Endodermal cell (in vitro differentiated cells): ENCODE measurements at regions not wholly inside any gene's neighbourhood (a gene's known extent, or its start where the extent isn't known, plus 50 kb on each side); places are given as distances from the start of the nearest gene placed in this dataset.

Experiments
- DNase-seq: peaks from one replicate; pipeline ENCODE4 v3.0.0-alpha.2; 2017
- H3K27ac ChIP-seq: 2 replicates; pipeline ENCODE4 v1.5.1; 2013; ENCODE audit warnings: mild to moderate bottlenecking, low read depth, low read length, moderate library complexity
- H3K27me3 ChIP-seq: 2 replicates; pipeline ENCODE4 v1.6.1; 2013; ENCODE audit warnings: mild to moderate bottlenecking, low read length, moderate library complexity; ENCODE audit not compliant: insufficient read depth, control insufficient read depth, poor library complexity, severe bottlenecking
- H3K36me3 ChIP-seq: 2 replicates; pipeline ENCODE4 v1.7.0; 2013; ENCODE audit warnings: mild to moderate bottlenecking, low read length, moderate library complexity; ENCODE audit not compliant: control insufficient read depth, insufficient read depth
- H3K4me1 ChIP-seq: one replicate; pipeline ENCODE4 v1.7.0; 2013; ENCODE audit warnings: low read length; ENCODE audit not compliant: control insufficient read depth, insufficient read depth
- H3K4me3 ChIP-seq: 2 replicates; pipeline ENCODE4 v1.5.1; 2013; ENCODE audit warnings: mild to moderate bottlenecking, low read length, moderate library complexity
- H3K9ac ChIP-seq: 2 replicates; pipeline ENCODE4 v1.6.1; 2013; ENCODE audit warnings: mild to moderate bottlenecking, low read length, moderate library complexity; ENCODE audit not compliant: poor library complexity, severe bottlenecking; ENCODE audit errors: extremely low read depth
- H3K9me3 ChIP-seq: 2 replicates; pipeline ENCODE4 v1.6.1; 2013; ENCODE audit warnings: mild to moderate bottlenecking, low read length, moderate library complexity; ENCODE audit not compliant: control insufficient read depth
- H3K27ac Mint-ChIP-seq: 2 replicates; pipeline ENCODE4 v1.8.0; 2020; ENCODE audit warnings: mixed read lengths
- H3K27me3 Mint-ChIP-seq: 2 replicates; pipeline ENCODE4 v1.8.0; 2021; ENCODE audit warnings: mild to moderate bottlenecking, mixed read lengths; ENCODE audit not compliant: insufficient read depth
- H3K36me3 Mint-ChIP-seq: 2 replicates; pipeline ENCODE4 v1.8.0; 2020; ENCODE audit warnings: low read depth, mixed read lengths
- H3K4me1 Mint-ChIP-seq: 2 replicates; pipeline ENCODE4 v1.8.0; 2020; ENCODE audit warnings: mixed read lengths
- H3K4me3 Mint-ChIP-seq: 2 replicates; pipeline ENCODE4 v1.8.0; 2020; ENCODE audit warnings: mild to moderate bottlenecking, moderate library complexity, mixed read lengths
- H3K9me3 Mint-ChIP-seq: 2 replicates; pipeline ENCODE4 v1.8.0; 2020; ENCODE audit warnings: mild to moderate bottlenecking, mixed read lengths
- WGBS, 2 experiments: methylation state at CpG; one replicate each; pipeline versions ENCODE4 v1.1.5 to v1.1.7; 2013; ENCODE audit warnings: missing lambda C conversion rate in 2 of 2, mixed read lengths in 1 of 2; ENCODE audit not compliant: insufficient coverage in 1 of 2, insufficient read length in 1 of 2; 5-methylcytosine and 5-hydroxymethylcytosine counted together
- TF ChIP-seq, protein P1 (sequence below): fragments of 200-600 bp; sonication (generic); conservative IDR thresholded peaks from 2 replicates; pipeline ENCODE4 v1.5.0; 2021; ENCODE audit warnings: antibody characterized with exemption, mild to moderate bottlenecking

DNA sequence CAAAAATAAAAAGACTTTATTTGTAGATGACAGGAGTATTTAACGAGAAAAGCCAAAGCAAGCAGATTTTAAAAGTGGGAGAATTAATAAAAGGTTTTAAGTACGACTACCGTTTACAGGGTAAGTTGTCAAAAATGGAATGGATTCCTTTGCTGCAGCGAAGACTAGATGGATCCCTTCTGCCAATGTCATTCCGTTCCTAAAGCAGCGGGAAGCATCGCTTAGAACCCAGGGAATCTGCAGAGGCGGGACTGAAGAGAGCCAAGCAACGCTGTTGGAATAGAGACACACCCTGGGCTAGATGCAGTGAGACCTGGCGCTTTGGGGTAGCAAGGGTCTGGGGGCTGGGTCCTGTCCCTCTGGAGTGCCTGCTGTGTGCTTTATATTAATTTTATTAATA lies 303.1 kb upstream of the MKI67 start:
- no peaks in the 10 kb centered on the region for H3K27me3 ChIP-seq
- Mint-ChIP-seq H3K4me3 (no peak overlapping the region), H3K4me1 (no peaks in the 10 kb centered on the region), H3K36me3 (no peaks in the 10 kb centered on the region), H3K27ac (no peak overlapping the region), H3K9me3 (no peaks in the 10 kb centered on the region), H3K27me3 (no peaks in the 10 kb centered on the region)
- H3K27ac ChIP-seq = no peak overlapping the region
- H3K4me1 ChIP-seq = no peaks in the 10 kb centered on the region
- H3K9me3 ChIP-seq = no peaks in the 10 kb centered on the region
- H3K4me3 ChIP-seq = no peak overlapping the region
- no peak overlapping the region for H3K9ac ChIP-seq
- WGBS, 2 experiments = 88 to 89% methylated on average over 8 to 10 of the region's 10 CpGs
- TF ChIP-seq, protein P1, sequence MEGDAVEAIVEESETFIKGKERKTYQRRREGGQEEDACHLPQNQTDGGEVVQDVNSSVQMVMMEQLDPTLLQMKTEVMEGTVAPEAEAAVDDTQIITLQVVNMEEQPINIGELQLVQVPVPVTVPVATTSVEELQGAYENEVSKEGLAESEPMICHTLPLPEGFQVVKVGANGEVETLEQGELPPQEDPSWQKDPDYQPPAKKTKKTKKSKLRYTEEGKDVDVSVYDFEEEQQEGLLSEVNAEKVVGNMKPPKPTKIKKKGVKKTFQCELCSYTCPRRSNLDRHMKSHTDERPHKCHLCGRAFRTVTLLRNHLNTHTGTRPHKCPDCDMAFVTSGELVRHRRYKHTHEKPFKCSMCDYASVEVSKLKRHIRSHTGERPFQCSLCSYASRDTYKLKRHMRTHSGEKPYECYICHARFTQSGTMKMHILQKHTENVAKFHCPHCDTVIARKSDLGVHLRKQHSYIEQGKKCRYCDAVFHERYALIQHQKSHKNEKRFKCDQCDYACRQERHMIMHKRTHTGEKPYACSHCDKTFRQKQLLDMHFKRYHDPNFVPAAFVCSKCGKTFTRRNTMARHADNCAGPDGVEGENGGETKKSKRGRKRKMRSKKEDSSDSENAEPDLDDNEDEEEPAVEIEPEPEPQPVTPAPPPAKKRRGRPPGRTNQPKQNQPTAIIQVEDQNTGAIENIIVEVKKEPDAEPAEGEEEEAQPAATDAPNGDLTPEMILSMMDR = no peak
- DNase-seq = no peak
- H3K36me3 ChIP-seq = no peaks in the 10 kb centered on the region

DNA sequence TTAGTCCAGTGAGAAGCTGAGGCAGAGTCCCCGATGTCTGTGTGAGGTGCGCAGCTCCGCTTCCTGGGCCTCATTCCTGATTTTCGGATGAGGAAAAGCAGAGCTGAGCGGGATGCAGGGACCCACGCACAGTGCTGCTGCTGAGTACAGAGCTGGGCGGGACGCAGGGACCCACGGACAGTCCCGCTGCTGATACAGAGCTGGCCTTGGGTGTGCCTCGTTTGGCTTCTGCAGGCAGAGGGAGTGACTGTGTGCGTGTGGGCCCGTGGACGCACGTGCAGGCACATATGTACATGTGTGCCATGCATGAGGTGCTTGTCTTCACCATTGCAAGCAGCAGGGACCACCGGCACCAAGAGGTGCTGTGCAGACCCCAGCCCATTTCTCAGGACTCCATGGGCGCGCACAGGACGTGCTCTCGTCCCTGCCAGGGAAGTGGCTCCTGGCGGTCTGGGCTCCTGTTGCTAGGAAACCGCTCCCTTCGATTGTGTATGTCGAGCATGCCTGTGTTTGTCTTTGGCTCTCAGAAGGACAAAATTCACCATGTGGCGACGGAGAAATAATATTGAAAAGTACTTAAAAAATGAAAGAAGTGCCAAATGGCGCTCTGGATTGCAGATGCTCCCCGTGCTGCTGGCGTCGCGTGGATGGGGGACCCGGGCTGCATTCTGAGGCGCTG lies 303.8 kb upstream of the MKI67 start:
- H3K27me3 ChIP-seq = no peaks in the 10 kb centered on the region
- no peak for DNase-seq
- no peak overlapping the region for H3K9ac ChIP-seq
- Mint-ChIP-seq H3K4me1 (no peaks in the 10 kb centered on the region), H3K4me3 (no peak overlapping the region), H3K27me3 (no peaks in the 10 kb centered on the region), H3K9me3 (no peaks in the 10 kb centered on the region), H3K27ac (no peak overlapping the region), H3K36me3 (no peaks in the 10 kb centered on the region)
- no peaks in the 10 kb centered on the region for H3K4me1 ChIP-seq
- no peaks in the 10 kb centered on the region for H3K36me3 ChIP-seq
- H3K27ac ChIP-seq = no peak overlapping the region
- TF ChIP-seq, protein P1 = no peak
- 92% methylated on average over 31 to 33 of the region's 33 CpGs for WGBS, 2 experiments
- H3K4me3 ChIP-seq = no peak overlapping the region
- no peaks in the 10 kb centered on the region for H3K9me3 ChIP-seq

DNA sequence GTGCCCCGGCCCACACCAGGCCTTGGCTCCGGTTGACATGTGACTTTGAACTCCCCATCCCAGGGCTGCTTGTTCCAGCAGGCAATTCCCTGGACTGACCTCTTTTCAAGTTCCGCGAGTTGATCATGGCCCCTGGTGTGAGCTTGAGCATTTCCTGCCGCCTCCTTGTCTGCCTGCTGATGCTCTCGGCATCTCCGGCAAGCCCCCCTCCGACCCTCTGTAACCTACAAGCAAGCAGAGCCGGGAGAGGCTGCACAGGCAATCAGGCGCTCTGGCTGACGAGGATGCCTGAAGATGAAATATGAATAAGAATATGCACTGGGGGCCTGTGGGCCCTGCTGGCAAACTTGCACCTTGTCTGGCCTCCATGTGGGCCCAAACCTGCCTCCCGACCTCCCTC lies 304.9 kb upstream of the MKI67 start:
- Histone ChIP-seq H3K4me1 (no peaks in the 10 kb centered on the region), H3K27ac (no peak overlapping the region), H3K4me3 (no peak overlapping the region), H3K27me3 (no peaks in the 10 kb centered on the region), H3K36me3 (no peaks in the 10 kb centered on the region), H3K9ac (no peak overlapping the region), H3K9me3 (no peaks in the 10 kb centered on the region)
- TF ChIP-seq, protein P1 = no peak
- Mint-ChIP-seq H3K27me3 (no peaks in the 10 kb centered on the region), H3K9me3 (no peaks in the 10 kb centered on the region), H3K27ac (no peak overlapping the region), H3K36me3 (no peaks in the 10 kb centered on the region), H3K4me1 (no peaks in the 10 kb centered on the region), H3K4me3 (no peak overlapping the region)
- peak; percentile 61 for DNase-seq
- 75 to 88% methylated on average over 7 to 12 of the region's 12 CpGs for WGBS, 2 experiments
